Endothelial cell of umbilical vein (primary cell): ENCODE measurements at regions not wholly inside any gene's neighbourhood (a gene's known extent, or its start where the extent isn't known, plus 50 kb on each side); places are given as distances from the start of the nearest gene placed in this dataset.

Experiments used
- BruUV-seq: library from RNA; stranded (reverse); fragments of 400-500 nt; replicated peaks from 2 replicates; lab custom pipeline; 2021; lab: Mats Ljungman, UMichigan
- CTCF ChIA-PET: fragments of 300-600, 350-600 bp; sonication (Branson Sonifier 250); formaldehyde crosslinking; loops from one replicate; lab custom pipeline; 2021; ENCODE audit warnings: antibody characterized with exemption, inconsistent platforms; lab: Charles Lee
- POLR2A ChIA-PET: fragments of 300-600, 350-600 bp; sonication (Branson Sonifier 250); formaldehyde crosslinking; loops from one replicate; lab custom pipeline; 2021; ENCODE audit warnings: antibody characterized with exemption, inconsistent platforms; lab: Charles Lee
- DNase-seq: peaks from one replicate; pipeline ENCODE4 v3.0.0-alpha.2; 2011; ENCODE audit warnings: low read depth, low spot score
- FAIRE-seq: peaks from 2 replicates; lab custom pipeline; 2011; peaks lifted over from hg19 to GRCh38; lab: Jason Lieb, UNC
- H2AFZ ChIP-seq: 2 replicates; pipeline ENCODE4 v1.6.0; 2012; ENCODE audit warnings: low read depth, low read length, control low read depth, inconsistent platforms
- H3K27ac ChIP-seq: 2 replicates; pipeline ENCODE4 v1.5.1; 2011; ENCODE audit warnings: low read depth, mild to moderate bottlenecking, control low read depth, low read length, moderate library complexity; ENCODE audit not compliant: insufficient read depth
- H3K27me3 ChIP-seq, 2 experiments: 2 replicates each; pipeline versions ENCODE4 v1.6.0 to v1.6.1; 2011; ENCODE audit warnings: low read length in 2 of 2, mixed read lengths in 1 of 2; ENCODE audit not compliant: control insufficient read depth in 2 of 2, insufficient read depth in 2 of 2
- H3K36me3 ChIP-seq, 2 experiments: 2 replicates in 1 of 2; 3 replicates in 1 of 2; pipeline ENCODE4 v1.5.1; 2011; ENCODE audit warnings: low read length in 2 of 2, mild to moderate bottlenecking in 1 of 2, moderate library complexity in 1 of 2; ENCODE audit not compliant: control insufficient read depth in 2 of 2, insufficient read depth in 2 of 2; ENCODE audit errors: extremely low read depth in 1 of 2
- H3K4me1 ChIP-seq: 3 replicates; pipeline ENCODE4 v1.5.1; 2011; ENCODE audit warnings: mild to moderate bottlenecking, low read length; ENCODE audit not compliant: control insufficient read depth, insufficient read depth; ENCODE audit errors: extremely low read depth
- H3K4me2 ChIP-seq: 2 replicates; pipeline ENCODE4 v1.6.1; 2011; ENCODE audit warnings: low read length, control low read depth, mixed read lengths; ENCODE audit not compliant: insufficient read depth
- H3K4me3 ChIP-seq, 3 experiments: fragments of 200-600 bp in 1 of 3; sonication (generic), shearing (Covaris generic) in 1 of 3; replicated peaks in 1 of 3; 2 replicates each; pipeline ENCODE4 v1.5.1; 2011 to 2016; ENCODE audit warnings: control low read depth in 3 of 3, low read length in 3 of 3, mild to moderate bottlenecking in 2 of 3, inconsistent platforms in 1 of 3, low read depth in 1 of 3, moderate library complexity in 1 of 3; ENCODE audit not compliant: insufficient read depth in 1 of 3
- H3K79me2 ChIP-seq: 2 replicates; pipeline ENCODE4 v1.6.0; 2012; ENCODE audit warnings: low read length, inconsistent platforms; ENCODE audit not compliant: control insufficient read depth, insufficient read depth
- H3K9ac ChIP-seq: replicated peaks from 2 replicates; pipeline ENCODE3; 2011; ENCODE audit warnings: low read length, control low read depth; ENCODE audit not compliant: insufficient read depth; ENCODE audit errors: extremely low read depth
- H3K9me1 ChIP-seq: replicated peaks from 3 replicates; pipeline ENCODE4 v1.6.0; 2011; ENCODE audit warnings: mild to moderate bottlenecking, low read length; ENCODE audit not compliant: control insufficient read depth, insufficient read depth; ENCODE audit errors: extremely low read depth
- H3K9me3 ChIP-seq: replicated peaks from 2 replicates; pipeline ENCODE4 v1.5.1; 2012; ENCODE audit warnings: low read length, inconsistent platforms; ENCODE audit not compliant: control insufficient read depth, insufficient read depth
- H4K20me1 ChIP-seq: replicated peaks from 2 replicates; pipeline ENCODE3; 2011; ENCODE audit warnings: mild to moderate bottlenecking, low read length; ENCODE audit not compliant: control insufficient read depth, insufficient read depth; ENCODE audit errors: extremely low read depth
- EZH2 ChIP-seq: IDR thresholded peaks from 2 replicates; pipeline ENCODE4 v1.6.1; 2012; ENCODE audit warnings: borderline replicate concordance, low read depth, mild to moderate bottlenecking, moderate library complexity, low read length, inconsistent platforms; ENCODE audit not compliant: severe bottlenecking
- FOS ChIP-seq: IDR thresholded peaks from 2 replicates; pipeline ENCODE4 v1.6.1; 2011; ENCODE audit warnings: mild to moderate bottlenecking, low read length, moderate library complexity, borderline replicate concordance; ENCODE audit not compliant: insufficient read depth
- GATA2 ChIP-seq: IDR thresholded peaks from 2 replicates; pipeline ENCODE4 v1.7.0; 2011; ENCODE audit warnings: low read depth, mild to moderate bottlenecking, moderate library complexity, mixed read lengths, low read length; ENCODE audit not compliant: insufficient read length, insufficient read depth
- JUN ChIP-seq: IDR thresholded peaks from 2 replicates; pipeline ENCODE4 v1.6.1; 2011; ENCODE audit warnings: borderline replicate concordance, low read depth; ENCODE audit not compliant: insufficient read length, insufficient read depth
- MYC ChIP-seq: IDR thresholded peaks from one replicate; pipeline ENCODE4 v1.6.1; 2011; ENCODE audit warnings: mild to moderate bottlenecking, low read depth, low read length
- POLR2A ChIP-seq: IDR thresholded peaks from 2 replicates; pipeline ENCODE4 v1.6.1; 2012; ENCODE audit warnings: low read depth, mild to moderate bottlenecking, control low read depth, low read length
- POLR2AphosphoS5 ChIP-seq: IDR thresholded peaks from 2 replicates; pipeline ENCODE4 v1.6.1; 2012; ENCODE audit warnings: low read depth, mild to moderate bottlenecking, control low read depth, low read length, moderate library complexity; ENCODE audit not compliant: insufficient read depth
- dilution Hi-C: fragments of 300-500 bp; cut with MboI; formaldehyde crosslinking; loops from one replicate; pipeline ENCODE4 v1.15.0; 2019; ENCODE audit warnings: low sequenced_read_pairs; ENCODE audit not compliant: extremely low pct_ligation_motif_present
- intact Hi-C: fragments of 100-400 bp; cut with micrococcal nuclease; formaldehyde crosslinking; loops from one replicate; pipeline ENCODE4 v1.10.0; 2022
- TF ChIP-seq, protein P1 (sequence below): IDR thresholded peaks from 2 replicates; pipeline ENCODE4 v1.6.1; 2011; ENCODE audit not compliant: insufficient read depth, insufficient read length
- TF ChIP-seq, protein P2 (sequence below), 2 donors: IDR thresholded peaks; 1 replicate in 1 of 2; 2 replicates in 1 of 2; pipeline ENCODE4 v1.5.1; 2011; ENCODE audit warnings: low read length in 2 of 2, mild to moderate bottlenecking in 2 of 2, moderate library complexity in 2 of 2, control low read depth in 1 of 2, inconsistent platforms in 1 of 2, low read depth in 1 of 2; ENCODE audit not compliant: insufficient read depth in 1 of 2; ENCODE audit errors: extremely low read depth in 1 of 2

DNA sequence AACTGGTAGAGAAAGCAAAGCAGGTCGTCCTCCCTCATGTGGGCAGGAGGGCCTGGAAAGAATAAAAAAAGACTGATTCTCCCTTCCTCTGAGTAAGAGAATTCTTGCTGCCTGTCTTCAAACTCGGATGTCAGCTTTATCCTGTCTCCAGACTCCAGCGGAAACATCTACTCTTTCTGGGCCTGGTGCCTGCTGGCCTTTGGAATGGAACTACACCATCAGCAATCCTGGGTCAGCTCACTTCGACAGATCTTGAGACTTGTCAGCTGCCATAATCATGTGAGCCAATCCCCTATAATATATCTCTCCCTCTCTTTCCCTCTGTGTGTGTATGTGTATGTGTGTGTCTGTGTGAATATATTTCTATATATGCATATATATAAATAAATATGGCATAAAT is 411.0 kb upstream of the DPP6 start:
- DNase-seq (no peak), FAIRE-seq (no peak)
- no TSS peak for BruUV-seq
- dilution Hi-C loops (no loop called here), intact Hi-C loops (no loop called here)
- no peak overlapping the region for H3K27ac ChIP-seq
- POLR2A ChIA-PET, result no interaction called here
- no peaks in the 10 kb centered on the region for H3K79me2 ChIP-seq
- no peaks in the 10 kb centered on the region for H4K20me1 ChIP-seq
- H3K9me3 ChIP-seq, result peaks cover 4% of the 10 kb centered on the region
- no peaks in the 10 kb centered on the region for H3K27me3 ChIP-seq
- no peaks in the 10 kb centered on the region for H3K4me1 ChIP-seq
- no peaks in the 10 kb centered on the region for H3K36me3 ChIP-seq
- TF ChIP-seq EZH2 (no peak), FOS (no peak), JUN (no peak), POLR2AphosphoS5 (no peak)
- TF ChIP-seq, protein P1, sequence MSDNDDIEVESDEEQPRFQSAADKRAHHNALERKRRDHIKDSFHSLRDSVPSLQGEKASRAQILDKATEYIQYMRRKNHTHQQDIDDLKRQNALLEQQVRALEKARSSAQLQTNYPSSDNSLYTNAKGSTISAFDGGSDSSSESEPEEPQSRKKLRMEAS, result no peak
- H3K9ac ChIP-seq, result no peak overlapping the region
- no peak overlapping the region for H3K4me3 ChIP-seq
- no peak overlapping the region for H3K4me2 ChIP-seq
- no peak overlapping the region for H2AFZ ChIP-seq
- H3K9me1 ChIP-seq, result no peaks in the 10 kb centered on the region
- CTCF ChIA-PET, result no interaction called here

DNA sequence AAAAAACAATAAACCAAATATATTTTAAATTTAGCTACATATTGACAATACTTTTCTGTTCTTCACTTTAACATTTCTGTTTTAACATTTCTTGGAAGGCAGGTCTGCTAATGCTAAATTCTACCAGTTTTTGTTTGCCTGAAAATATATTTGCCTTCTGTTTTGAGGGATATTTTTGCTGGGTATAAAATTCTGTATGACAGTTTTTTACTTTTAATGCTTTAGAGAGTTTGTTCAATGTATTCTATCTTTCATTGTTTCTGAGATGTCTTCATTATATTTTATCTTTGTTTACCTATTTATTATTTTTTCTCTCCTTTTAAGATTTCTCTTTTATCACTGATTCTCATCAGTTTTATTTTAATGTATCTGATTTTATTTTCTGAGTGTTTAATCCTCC is 409.2 kb upstream of the DPP6 start:
- H3K4me1 ChIP-seq, result no peaks in the 10 kb centered on the region
- dilution Hi-C loops, result no loop called here
- H3K27ac ChIP-seq, result no peak overlapping the region
- intact Hi-C loops, result no loop called here
- H3K4me2 ChIP-seq, result no peak overlapping the region
- BruUV-seq, result no TSS peak
- no peak overlapping the region for H3K9ac ChIP-seq
- H3K9me1 ChIP-seq, result no peaks in the 10 kb centered on the region
- peaks cover 2% of the 10 kb centered on the region for H3K9me3 ChIP-seq
- no peaks in the 10 kb centered on the region for H3K79me2 ChIP-seq
- CTCF ChIA-PET, result no interaction called here
- H3K4me3 ChIP-seq, result no peak overlapping the region
- POLR2A ChIA-PET, result no interaction called here
- H3K27me3 ChIP-seq, result no peaks in the 10 kb centered on the region
- H4K20me1 ChIP-seq, result no peaks in the 10 kb centered on the region
- H3K36me3 ChIP-seq, result no peaks in the 10 kb centered on the region
- FAIRE-seq, result no peak
- H2AFZ ChIP-seq, result no peak overlapping the region
- TF ChIP-seq MYC, result no peak
- TF ChIP-seq, protein P2, sequence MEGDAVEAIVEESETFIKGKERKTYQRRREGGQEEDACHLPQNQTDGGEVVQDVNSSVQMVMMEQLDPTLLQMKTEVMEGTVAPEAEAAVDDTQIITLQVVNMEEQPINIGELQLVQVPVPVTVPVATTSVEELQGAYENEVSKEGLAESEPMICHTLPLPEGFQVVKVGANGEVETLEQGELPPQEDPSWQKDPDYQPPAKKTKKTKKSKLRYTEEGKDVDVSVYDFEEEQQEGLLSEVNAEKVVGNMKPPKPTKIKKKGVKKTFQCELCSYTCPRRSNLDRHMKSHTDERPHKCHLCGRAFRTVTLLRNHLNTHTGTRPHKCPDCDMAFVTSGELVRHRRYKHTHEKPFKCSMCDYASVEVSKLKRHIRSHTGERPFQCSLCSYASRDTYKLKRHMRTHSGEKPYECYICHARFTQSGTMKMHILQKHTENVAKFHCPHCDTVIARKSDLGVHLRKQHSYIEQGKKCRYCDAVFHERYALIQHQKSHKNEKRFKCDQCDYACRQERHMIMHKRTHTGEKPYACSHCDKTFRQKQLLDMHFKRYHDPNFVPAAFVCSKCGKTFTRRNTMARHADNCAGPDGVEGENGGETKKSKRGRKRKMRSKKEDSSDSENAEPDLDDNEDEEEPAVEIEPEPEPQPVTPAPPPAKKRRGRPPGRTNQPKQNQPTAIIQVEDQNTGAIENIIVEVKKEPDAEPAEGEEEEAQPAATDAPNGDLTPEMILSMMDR (IDR thresholded peaks at IDR 0.05; ENCODE audit: extremely low read depth in 1 of 2, insufficient read depth in 1 of 2, low read depth in 1 of 2, low read length in 2 of 2), result no peak
- no peak for TF ChIP-seq POLR2AphosphoS5
- no peak for TF ChIP-seq POLR2A
- TF ChIP-seq JUN, result no peak
- TF ChIP-seq GATA2, result no peak
- no peak for TF ChIP-seq FOS
- no peak for TF ChIP-seq EZH2
- TF ChIP-seq, protein P1, result no peak
- DNase-seq, result no peak
